Left ventricle myocardium inferior (tissue), 1 donor: ENCODE measurements at regions not wholly inside any gene's neighbourhood (a gene's known extent, or its start where the extent isn't known, plus 50 kb on each side); places are given as distances from the start of the nearest gene placed in this dataset.

Experiments used
- DNase-seq: peaks from one replicate; pipeline ENCODE4 v3.0.0-alpha.2; 2020
- H3K27ac ChIP-seq: fragments of 200-600 bp; replicated peaks from 2 replicates; pipeline ENCODE4 v1.8.0; 2021
- H3K27me3 ChIP-seq: fragments of 200-600 bp; 2 replicates; pipeline ENCODE4 v1.8.0; 2021; ENCODE audit warnings: low read depth
- H3K36me3 ChIP-seq: fragments of 200-600 bp; 2 replicates; pipeline ENCODE4 v1.8.0; 2021
- H3K4me1 ChIP-seq: fragments of 200-600 bp; 2 replicates; pipeline ENCODE4 v1.8.0; 2021
- H3K4me3 ChIP-seq: fragments of 200-600 bp; 2 replicates; pipeline ENCODE4 v1.8.0; 2021; ENCODE audit warnings: mild to moderate bottlenecking, moderate library complexity
- H3K9me3 ChIP-seq: fragments of 200-600 bp; replicated peaks from 2 replicates; pipeline ENCODE4 v1.8.0; 2021
- intact Hi-C: fragments of 100-400 bp; cut with micrococcal nuclease; formaldehyde crosslinking; loops from one replicate; pipeline ENCODE4 v1.11.0; 2022
- TF ChIP-seq, protein P1 (sequence below): fragments of 200-600 bp; IDR thresholded peaks from 2 replicates; pipeline ENCODE4 v1.8.0; 2021; ENCODE audit warnings: antibody characterized with exemption, mild to moderate bottlenecking, borderline replicate concordance
- donor health status: DM: no; HTN: yes; CAD: no; lungs with severe emphysema.

DNA sequence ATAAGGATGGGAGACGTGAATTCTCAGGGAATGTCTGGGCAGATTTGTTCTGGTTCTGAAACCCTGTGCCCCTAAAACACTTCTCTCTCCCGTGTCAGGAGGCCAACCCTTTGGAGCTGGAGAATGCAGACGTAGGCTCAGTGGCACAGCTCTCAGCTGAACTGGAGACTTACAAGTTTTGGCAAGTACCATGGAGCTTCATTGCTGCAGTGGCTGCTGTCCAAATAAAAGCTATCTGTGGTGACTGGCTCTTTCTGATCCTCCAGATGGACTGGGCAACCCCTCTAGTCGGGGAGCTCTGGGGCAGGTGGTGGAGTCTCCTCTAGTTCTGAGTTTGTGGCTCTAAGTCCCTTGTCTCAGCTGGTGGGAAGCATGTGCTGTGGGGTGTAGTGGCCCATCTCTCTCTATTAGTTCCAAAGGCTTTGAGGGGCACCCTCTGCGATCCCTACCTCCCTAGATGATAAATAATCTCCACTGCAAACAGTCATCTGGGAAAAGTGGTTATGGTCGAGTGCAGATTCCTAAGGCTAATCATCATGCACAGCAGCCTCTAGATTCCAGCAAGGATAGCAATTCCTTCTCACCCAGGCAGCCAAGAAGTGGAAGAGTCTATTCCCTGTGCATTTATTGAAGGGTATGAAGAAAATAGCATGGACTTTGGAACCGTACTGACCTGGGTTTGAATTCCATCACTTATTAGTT is 204.2 kb upstream of the KLF4 start:
- TF ChIP-seq, protein P1, sequence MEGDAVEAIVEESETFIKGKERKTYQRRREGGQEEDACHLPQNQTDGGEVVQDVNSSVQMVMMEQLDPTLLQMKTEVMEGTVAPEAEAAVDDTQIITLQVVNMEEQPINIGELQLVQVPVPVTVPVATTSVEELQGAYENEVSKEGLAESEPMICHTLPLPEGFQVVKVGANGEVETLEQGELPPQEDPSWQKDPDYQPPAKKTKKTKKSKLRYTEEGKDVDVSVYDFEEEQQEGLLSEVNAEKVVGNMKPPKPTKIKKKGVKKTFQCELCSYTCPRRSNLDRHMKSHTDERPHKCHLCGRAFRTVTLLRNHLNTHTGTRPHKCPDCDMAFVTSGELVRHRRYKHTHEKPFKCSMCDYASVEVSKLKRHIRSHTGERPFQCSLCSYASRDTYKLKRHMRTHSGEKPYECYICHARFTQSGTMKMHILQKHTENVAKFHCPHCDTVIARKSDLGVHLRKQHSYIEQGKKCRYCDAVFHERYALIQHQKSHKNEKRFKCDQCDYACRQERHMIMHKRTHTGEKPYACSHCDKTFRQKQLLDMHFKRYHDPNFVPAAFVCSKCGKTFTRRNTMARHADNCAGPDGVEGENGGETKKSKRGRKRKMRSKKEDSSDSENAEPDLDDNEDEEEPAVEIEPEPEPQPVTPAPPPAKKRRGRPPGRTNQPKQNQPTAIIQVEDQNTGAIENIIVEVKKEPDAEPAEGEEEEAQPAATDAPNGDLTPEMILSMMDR, result no peak
- Histone ChIP-seq H3K9me3 (peaks cover 6% of the 10 kb centered on the region), H3K27ac (no peak overlapping the region), H3K27me3 (no peaks in the 10 kb centered on the region), H3K4me1 (no peaks in the 10 kb centered on the region), H3K36me3 (no peaks in the 10 kb centered on the region), H3K4me3 (no peak overlapping the region)
- intact Hi-C loops, result no loop called here
- DNase-seq, result no peak

DNA sequence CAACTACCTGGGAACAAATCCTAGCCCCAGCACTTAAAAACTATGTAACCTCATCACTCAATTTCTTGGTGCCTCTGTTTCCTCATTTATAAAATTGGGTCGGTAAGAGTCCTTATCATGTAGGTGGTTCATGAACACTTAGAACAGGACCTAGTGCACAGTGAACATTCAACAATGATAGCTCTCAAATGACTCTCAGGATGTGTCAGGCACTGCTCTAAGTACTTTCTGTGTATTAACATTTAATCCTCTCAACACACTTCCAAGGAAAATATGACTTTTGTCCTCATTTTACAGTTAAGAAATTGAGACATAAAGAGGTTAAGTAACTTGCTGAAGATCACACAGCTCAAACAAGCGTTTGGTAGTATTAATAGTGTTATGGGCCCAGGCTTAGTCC is 202.1 kb upstream of the KLF4 start:
- DNase-seq, result no peak
- Histone ChIP-seq H3K4me1 (peaks cover 5% of the 10 kb centered on the region), H3K4me3 (no peak overlapping the region), H3K27me3 (no peaks in the 10 kb centered on the region), H3K36me3 (no peaks in the 10 kb centered on the region), H3K9me3 (peaks cover 6% of the 10 kb centered on the region), H3K27ac (no peak overlapping the region)
- TF ChIP-seq, protein P1, result no peak
- intact Hi-C loops, result no loop called here

DNA sequence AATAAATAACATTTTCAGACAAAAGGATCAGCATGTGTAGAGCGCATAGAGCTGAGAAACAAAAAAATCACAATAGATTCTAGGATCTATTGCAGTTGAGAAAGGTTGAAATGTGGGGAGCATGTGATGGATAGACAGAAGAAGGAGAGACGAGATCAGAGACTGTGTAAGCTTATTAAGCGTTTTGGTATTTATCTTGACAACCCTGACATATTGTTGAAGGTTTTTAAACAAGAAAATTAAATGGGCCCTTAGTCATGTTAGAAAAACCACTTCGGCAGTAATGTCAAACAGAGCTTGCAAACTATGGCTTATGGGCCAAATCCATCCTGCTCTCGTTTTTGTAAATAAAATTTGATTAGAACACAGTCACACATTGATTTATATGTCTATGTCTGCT is 200.5 kb upstream of the KLF4 start:
- H3K4me3 ChIP-seq, result no peak overlapping the region
- H3K4me1 ChIP-seq, result peaks cover 15% of the 10 kb centered on the region
- H3K36me3 ChIP-seq, result no peaks in the 10 kb centered on the region
- DNase-seq, result no peak
- peaks cover 6% of the 10 kb centered on the region for H3K9me3 ChIP-seq
- H3K27me3 ChIP-seq, result no peaks in the 10 kb centered on the region
- intact Hi-C loops, result no loop called here
- no peak overlapping the region for H3K27ac ChIP-seq
- TF ChIP-seq, protein P1, result no peak

DNA sequence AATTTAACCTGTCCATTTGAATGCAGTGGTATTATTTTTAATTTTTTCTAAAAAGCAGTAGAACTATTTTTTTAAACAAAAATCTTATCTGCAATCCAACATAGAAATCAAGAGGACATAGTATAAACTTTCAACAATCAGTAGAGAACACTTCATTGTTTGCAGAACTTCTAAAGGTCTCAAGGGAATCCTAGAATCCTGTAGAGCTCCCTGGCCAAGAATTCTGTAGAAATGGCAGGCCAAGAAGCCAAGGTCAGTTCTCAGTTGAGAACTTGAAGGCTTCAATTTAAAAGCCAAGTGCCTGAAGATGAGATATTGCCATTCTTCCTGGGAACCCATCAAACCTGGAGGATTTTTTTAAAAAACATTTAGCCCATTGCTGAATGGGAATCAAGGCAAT is 199.2 kb upstream of the KLF4 start:
- Histone ChIP-seq H3K9me3 (peaks cover 6% of the 10 kb centered on the region), H3K27ac (peak overlapping the region; percentile 45), H3K36me3 (no peaks in the 10 kb centered on the region), H3K27me3 (no peaks in the 10 kb centered on the region), H3K4me3 (no peak overlapping the region), H3K4me1 (peaks cover 18% of the 10 kb centered on the region)
- no peak for DNase-seq
- TF ChIP-seq, protein P1, result no peak
- intact Hi-C loops, result no loop called here

DNA sequence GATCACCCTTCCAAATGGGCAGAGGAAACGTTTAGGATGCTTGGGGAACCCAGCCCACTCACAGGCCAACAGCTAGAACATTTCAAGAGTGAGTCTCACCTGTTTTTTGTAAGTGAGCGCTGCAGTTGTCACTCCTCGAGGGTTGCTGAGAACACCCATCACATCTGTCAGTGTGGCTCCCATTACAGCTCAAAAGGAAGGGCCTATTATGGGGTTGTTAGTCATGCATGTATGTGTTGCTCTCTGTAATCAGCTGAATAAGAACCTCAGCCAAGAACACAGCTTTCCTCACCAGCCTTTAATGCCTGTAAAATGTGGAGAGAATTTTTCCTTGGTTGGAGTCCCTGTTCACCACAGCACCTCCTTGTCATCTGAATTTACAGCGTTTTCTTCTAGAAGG is 196.3 kb upstream of the KLF4 start:
- no peak for DNase-seq
- no peak overlapping the region for H3K4me3 ChIP-seq
- no peaks in the 10 kb centered on the region for H3K36me3 ChIP-seq
- intact Hi-C loops, result no loop called here
- H3K27ac ChIP-seq, result no peak overlapping the region
- H3K27me3 ChIP-seq, result no peaks in the 10 kb centered on the region
- TF ChIP-seq, protein P1, result no peak
- peaks cover 23% of the 10 kb centered on the region for H3K4me1 ChIP-seq
- H3K9me3 ChIP-seq, result peaks cover 6% of the 10 kb centered on the region

DNA sequence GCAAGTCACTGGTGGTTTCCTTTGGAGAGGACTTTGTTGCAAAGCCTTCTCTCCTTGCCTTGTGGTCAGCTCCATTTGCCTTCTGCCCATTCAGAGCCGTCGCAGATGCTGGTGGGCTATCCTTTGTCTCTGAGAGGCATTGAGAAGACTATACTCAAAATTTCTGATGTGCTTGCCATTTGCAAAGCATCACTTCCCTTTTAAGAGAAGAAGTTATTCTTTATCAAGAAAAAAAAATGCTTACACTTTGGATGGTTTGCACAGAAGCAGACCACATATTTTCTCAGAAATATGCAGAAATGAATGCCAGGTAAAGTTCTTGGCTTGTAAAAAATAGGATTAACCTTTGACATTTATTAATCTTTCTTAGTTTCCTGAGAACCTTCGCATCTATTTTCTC is 195.8 kb upstream of the KLF4 start:
- DNase-seq, result no peak
- intact Hi-C loops, result no loop called here
- TF ChIP-seq, protein P1, result no peak
- Histone ChIP-seq H3K9me3 (peaks cover 6% of the 10 kb centered on the region), H3K27me3 (no peaks in the 10 kb centered on the region), H3K4me1 (peaks cover 23% of the 10 kb centered on the region), H3K27ac (no peak overlapping the region), H3K36me3 (no peaks in the 10 kb centered on the region), H3K4me3 (no peak overlapping the region)
